OCI-LY7 (cell line): ENCODE measurements at regions not wholly inside any gene's neighbourhood (a gene's known extent, or its start where the extent isn't known, plus 50 kb on each side); places are given as distances from the start of the nearest gene placed in this dataset.

Experiments
- BruUV-seq: library from RNA; stranded (reverse); fragments of 400-500 nt; replicated peaks from 2 replicates; lab custom pipeline; 2021; lab: Mats Ljungman, UMichigan
- CTCF ChIA-PET: fragments of 300-600 bp; sonication (Branson Sonifier 250); formaldehyde crosslinking; loops from one replicate; lab custom pipeline; 2022; ENCODE audit warnings: antibody characterized with exemption; ENCODE audit not compliant: unreplicated experiment; lab: Charles Lee
- POLR2A ChIA-PET: fragments of 300-600 bp; sonication (Branson Sonifier 250); formaldehyde crosslinking; loops from one replicate; lab custom pipeline; 2022; ENCODE audit warnings: antibody characterized with exemption; lab: Charles Lee
- DNase-seq: peaks from one replicate; pipeline ENCODE4 v3.0.0-alpha.2; 2015; ENCODE audit warnings: low spot score
- H2AFZ ChIP-seq: fragments of 200-600 bp; sonication (generic), shearing (Covaris generic); 2 replicates; pipeline ENCODE4 v1.6.1; 2014; ENCODE audit warnings: mild to moderate bottlenecking, antibody characterized with exemption, low read length, moderate library complexity
- H3K27ac ChIP-seq: fragments of 200-600 bp; sonication (generic); 2 replicates; pipeline ENCODE4 v1.5.1; 2014; ENCODE audit warnings: mixed run types, low read depth, mild to moderate bottlenecking, moderate library complexity, low read length, inconsistent platforms; ENCODE audit not compliant: poor library complexity, severe bottlenecking
- H3K36me3 ChIP-seq: fragments of 200-600 bp; sonication (generic); 2 replicates; pipeline ENCODE4 v1.6.1; 2014; ENCODE audit warnings: mild to moderate bottlenecking, antibody characterized with exemption, low read length, moderate library complexity, mixed read lengths; ENCODE audit not compliant: insufficient read depth
- H3K4me1 ChIP-seq: fragments of 200-600 bp; sonication (generic); 2 replicates; pipeline ENCODE4 v1.5.1; 2014; ENCODE audit warnings: mild to moderate bottlenecking, low read length; ENCODE audit not compliant: insufficient read depth, poor library complexity, severe bottlenecking
- H3K4me2 ChIP-seq: fragments of 200-600 bp; sonication (generic); 2 replicates; pipeline ENCODE4 v1.6.1; 2014; ENCODE audit warnings: mild to moderate bottlenecking, low read length
- H3K4me3 ChIP-seq: fragments of 200-600 bp; sonication (generic); 2 replicates; pipeline ENCODE4 v1.5.1; 2014; ENCODE audit warnings: mild to moderate bottlenecking, low read depth, low read length; ENCODE audit not compliant: poor library complexity, severe bottlenecking
- H3K79me2 ChIP-seq: fragments of 200-600 bp; sonication (generic); 2 replicates; pipeline ENCODE4 v1.6.1; 2016; ENCODE audit warnings: low read depth, mild to moderate bottlenecking, low read length, moderate library complexity, mixed read lengths; ENCODE audit not compliant: insufficient read depth
- H3K9me2 ChIP-seq: fragments of 200-600 bp; sonication (generic); 2 replicates; pipeline ENCODE4 v1.6.1; 2016; ENCODE audit warnings: mild to moderate bottlenecking, low read length, mixed read lengths; ENCODE audit not compliant: insufficient read depth
- H3K9me3 ChIP-seq: fragments of 200-600 bp; sonication (generic); 2 replicates; pipeline ENCODE4 v1.6.1; 2014; ENCODE audit warnings: mild to moderate bottlenecking, mixed run types, low read length, mixed read lengths
- H4K20me1 ChIP-seq: fragments of 200-600 bp; sonication (generic); 2 replicates; pipeline ENCODE4 v1.6.1; 2014; ENCODE audit warnings: mild to moderate bottlenecking, antibody characterized with exemption, low read length, moderate library complexity, mixed read lengths; ENCODE audit not compliant: insufficient read depth
- EZH2phosphoT487 ChIP-seq: fragments of 200-600 bp; sonication (generic); IDR thresholded peaks from 2 replicates; pipeline ENCODE4 v1.6.1; 2018; ENCODE audit warnings: low read depth, borderline replicate concordance, mild to moderate bottlenecking, mixed run types, antibody characterized with exemption, low read length, moderate library complexity, mixed read lengths
- intact Hi-C: fragments of 100-400 bp; cut with micrococcal nuclease; formaldehyde crosslinking; loops from one replicate; pipeline ENCODE4 v1.10.0; 2022; ENCODE audit not compliant: unreplicated experiment
- TF ChIP-seq, protein P1 (sequence below): fragments of 200-600 bp; sonication (generic); conservative IDR thresholded peaks from 2 replicates; pipeline ENCODE4 v1.5.1; 2014; ENCODE audit warnings: mild to moderate bottlenecking, antibody characterized with exemption, low read length, moderate library complexity, mixed read lengths

- no peak overlapping the region for H3K4me2 ChIP-seq
- H3K4me1 ChIP-seq = peaks cover 31% of the 10 kb centered on the region
- H3K36me3 ChIP-seq = no peaks in the 10 kb centered on the region
- no peak overlapping the region for H3K4me3 ChIP-seq
- H3K9me3 ChIP-seq = no peaks in the 10 kb centered on the region
- ChIA-PET CTCF (no interaction called here), POLR2A (interaction anchor here (0.6 kb wide), 1 partner anchor 799 kb away, joined by 3 read pairs; no protein-coding TSS in a partner anchor)
- no peak for DNase-seq
- intact Hi-C loops = no loop called here
- H2AFZ ChIP-seq = no peak overlapping the region
- H3K9me2 ChIP-seq = no peaks in the 10 kb centered on the region
- no peaks in the 10 kb centered on the region for H3K79me2 ChIP-seq
- no peak overlapping the region for H3K27ac ChIP-seq
- no TSS peak for BruUV-seq
- TF ChIP-seq EZH2phosphoT487 = no peak
- TF ChIP-seq, protein P1, sequence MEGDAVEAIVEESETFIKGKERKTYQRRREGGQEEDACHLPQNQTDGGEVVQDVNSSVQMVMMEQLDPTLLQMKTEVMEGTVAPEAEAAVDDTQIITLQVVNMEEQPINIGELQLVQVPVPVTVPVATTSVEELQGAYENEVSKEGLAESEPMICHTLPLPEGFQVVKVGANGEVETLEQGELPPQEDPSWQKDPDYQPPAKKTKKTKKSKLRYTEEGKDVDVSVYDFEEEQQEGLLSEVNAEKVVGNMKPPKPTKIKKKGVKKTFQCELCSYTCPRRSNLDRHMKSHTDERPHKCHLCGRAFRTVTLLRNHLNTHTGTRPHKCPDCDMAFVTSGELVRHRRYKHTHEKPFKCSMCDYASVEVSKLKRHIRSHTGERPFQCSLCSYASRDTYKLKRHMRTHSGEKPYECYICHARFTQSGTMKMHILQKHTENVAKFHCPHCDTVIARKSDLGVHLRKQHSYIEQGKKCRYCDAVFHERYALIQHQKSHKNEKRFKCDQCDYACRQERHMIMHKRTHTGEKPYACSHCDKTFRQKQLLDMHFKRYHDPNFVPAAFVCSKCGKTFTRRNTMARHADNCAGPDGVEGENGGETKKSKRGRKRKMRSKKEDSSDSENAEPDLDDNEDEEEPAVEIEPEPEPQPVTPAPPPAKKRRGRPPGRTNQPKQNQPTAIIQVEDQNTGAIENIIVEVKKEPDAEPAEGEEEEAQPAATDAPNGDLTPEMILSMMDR = no peak
- H4K20me1 ChIP-seq = no peaks in the 10 kb centered on the region
These were observed 63.9 kb upstream of the DOCK9 start for GRCh38 chr13:99041788-99042187.

DNA sequence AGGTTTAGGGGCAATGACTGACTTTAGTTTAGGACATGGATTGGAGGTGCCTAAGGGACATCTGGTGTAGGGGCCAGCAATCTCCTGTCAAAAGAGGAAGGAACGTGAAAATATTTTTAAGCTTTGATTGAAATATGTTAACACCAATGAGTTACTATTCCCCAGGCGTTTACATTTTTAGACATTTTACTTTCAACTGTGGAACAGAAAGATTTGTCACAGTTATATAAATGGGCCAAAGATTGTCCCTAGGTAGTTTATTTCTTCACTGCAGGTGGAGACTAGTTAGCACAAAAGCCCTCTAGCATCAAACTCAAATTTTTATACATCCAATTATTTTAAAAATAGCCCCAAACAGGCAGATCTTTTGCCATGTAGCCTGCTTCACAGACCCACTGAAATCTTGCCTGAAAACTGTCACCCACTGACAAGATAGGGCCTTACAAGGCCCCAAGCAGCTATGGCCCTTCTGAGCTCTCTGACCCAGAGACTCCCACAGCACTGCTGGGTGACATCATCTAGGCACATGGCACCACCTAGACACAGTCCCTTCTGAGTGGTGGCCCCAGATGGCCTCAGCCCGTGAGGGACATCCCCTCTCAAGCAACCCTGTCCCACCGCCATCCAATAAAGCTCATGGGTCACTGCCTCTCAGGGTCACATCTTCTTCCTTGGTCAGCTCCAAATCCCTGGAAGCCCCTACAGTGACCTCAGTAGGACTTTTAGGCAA lies 64.8 kb upstream of the DOCK9 start:
- H3K9me3 ChIP-seq = no peaks in the 10 kb centered on the region
- H3K4me1 ChIP-seq = peaks cover 37% of the 10 kb centered on the region
- H3K36me3 ChIP-seq = no peaks in the 10 kb centered on the region
- no peak for DNase-seq
- no peaks in the 10 kb centered on the region for H3K79me2 ChIP-seq
- no peak overlapping the region for H3K27ac ChIP-seq
- CTCF ChIA-PET = no interaction called here
- peak overlapping the region; percentile 23; the same call in 1 of the 2 replicates for H3K4me2 ChIP-seq
- no peak overlapping the region for H3K4me3 ChIP-seq
- no peaks in the 10 kb centered on the region for H4K20me1 ChIP-seq
- intact Hi-C loops = no loop called here
- no peak for TF ChIP-seq EZH2phosphoT487
- TF ChIP-seq, protein P1 = no peak
- POLR2A ChIA-PET = interaction anchor here (0.7 to 1.1 kb wide), 2 partner anchors 9 to 10 kb away, joined by 3 read pairs; no protein-coding TSS in a partner anchor
- no TSS peak for BruUV-seq
- no peaks in the 10 kb centered on the region for H3K9me2 ChIP-seq
- H2AFZ ChIP-seq = no peak overlapping the region

GRCh38 chr13:99043831-99044231 lies 66.0 kb upstream of the DOCK9 start:
- H3K27ac ChIP-seq = no peak overlapping the region
- no peaks in the 10 kb centered on the region for H3K9me2 ChIP-seq
- no peaks in the 10 kb centered on the region for H3K9me3 ChIP-seq
- H2AFZ ChIP-seq = no peak overlapping the region
- BruUV-seq = no TSS peak
- H4K20me1 ChIP-seq = no peaks in the 10 kb centered on the region
- H3K4me1 ChIP-seq = peaks cover 37% of the 10 kb centered on the region
- no peak overlapping the region for H3K4me3 ChIP-seq
- peaks cover 3% of the 10 kb centered on the region; the same call in 1 of the 2 replicates for H3K79me2 ChIP-seq
- H3K36me3 ChIP-seq = no peaks in the 10 kb centered on the region
- no peak overlapping the region for H3K4me2 ChIP-seq
- DNase-seq = no peak
- POLR2A ChIA-PET = interaction anchor here (0.9 kb wide), 1 partner anchor 40 kb away, joined by 3 read pairs; no protein-coding TSS in a partner anchor
- CTCF ChIA-PET = no interaction called here
- TF ChIP-seq EZH2phosphoT487 = no peak
- TF ChIP-seq, protein P1 = no peak
- intact Hi-C loops = no loop called here
